SK-N-SH treated with all-trans-retinoic acid at 6 μM for 48 hours (cell line): ENCODE measurements at regions not wholly inside any gene's neighbourhood (a gene's known extent, or its start where the extent isn't known, plus 50 kb on each side); places are given as distances from the start of the nearest gene placed in this dataset.

Source experiments
- ATAC-seq: fragments of 200-7000 bp; cut with Tn5 transposase; 3 replicates; pipeline ENCODE4 v1.9.1; 2020; ENCODE audit warnings: mild to moderate bottlenecking, moderate library complexity
- ARNTL ChIP-seq: fragments of 450-650 bp; formaldehyde crosslinking; IDR thresholded peaks from 2 replicates; pipeline ENCODE4 v1.5.0; 2020; ENCODE audit warnings: low read depth, mild to moderate bottlenecking, moderate library complexity, borderline replicate concordance
- BACH2 ChIP-seq: fragments of 250-450 bp; sonication (Bioruptor Pico); IDR thresholded peaks from 2 replicates; pipeline ENCODE4 v1.9.0; 2021; ENCODE audit warnings: mild to moderate bottlenecking, borderline replicate concordance
- CSDC2 ChIP-seq: fragments of 250-450 bp; sonication (Bioruptor Pico); IDR thresholded peaks from 2 replicates; pipeline ENCODE4 v1.5.0; 2020; ENCODE audit warnings: mild to moderate bottlenecking, moderate library complexity
- ESRRG ChIP-seq: fragments of 250-450 bp; sonication (Bioruptor Pico); IDR thresholded peaks from 2 replicates; pipeline ENCODE4 v1.6.1; 2021; ENCODE audit warnings: mild to moderate bottlenecking
- GLIS3 ChIP-seq: fragments of 250-450 bp; sonication (Bioruptor Pico); IDR thresholded peaks from 2 replicates; pipeline ENCODE4 v1.5.0; 2020; ENCODE audit warnings: mild to moderate bottlenecking, moderate library complexity
- ISL1 ChIP-seq: fragments of 250-450 bp; sonication (Bioruptor Pico); IDR thresholded peaks from 2 replicates; pipeline ENCODE4 v2.1.2; 2022; ENCODE audit warnings: mild to moderate bottlenecking, moderate library complexity
- OSR1 ChIP-seq: fragments of 250-450 bp; sonication (Bioruptor Pico); IDR thresholded peaks from 2 replicates; pipeline ENCODE4 v1.8.0; 2022; ENCODE audit warnings: moderate library complexity, mild to moderate bottlenecking, inconsistent platforms
- PPARA ChIP-seq: fragments of 250-450 bp; sonication (Bioruptor Pico); IDR thresholded peaks from 2 replicates; pipeline ENCODE4 v1.5.0; 2020; ENCODE audit warnings: mild to moderate bottlenecking, borderline replicate concordance
- SNAI2 ChIP-seq: fragments of 250-450 bp; sonication (Bioruptor Pico); IDR thresholded peaks from 2 replicates; pipeline ENCODE4 v1.5.0; 2020; ENCODE audit warnings: mild to moderate bottlenecking, moderate library complexity
- TCF4 ChIP-seq: fragments of 250-450 bp; sonication (Bioruptor Pico); IDR thresholded peaks from 2 replicates; pipeline ENCODE4 v1.8.0; 2021; ENCODE audit warnings: mild to moderate bottlenecking, moderate library complexity, borderline replicate concordance
- TOX ChIP-seq: fragments of 250-450 bp; sonication (Bioruptor Pico); IDR thresholded peaks from 2 replicates; pipeline ENCODE4 v1.8.0; 2021; ENCODE audit warnings: mild to moderate bottlenecking, moderate library complexity, borderline replicate concordance
- ZC3H10 ChIP-seq: fragments of 250-450 bp; sonication (Bioruptor Pico); IDR thresholded peaks from 2 replicates; pipeline ENCODE4 v1.5.1; 2021; ENCODE audit warnings: mild to moderate bottlenecking, moderate library complexity
- ZFP3 ChIP-seq: fragments of 250-450 bp; sonication (Bioruptor Pico); IDR thresholded peaks from 2 replicates; pipeline ENCODE4 v1.5.0; 2020; ENCODE audit warnings: mild to moderate bottlenecking, moderate library complexity
- ZFP30 ChIP-seq: fragments of 450-650 bp; formaldehyde crosslinking; IDR thresholded peaks from 2 replicates; pipeline ENCODE4 v1.5.0; 2022; ENCODE audit warnings: mild to moderate bottlenecking, moderate library complexity
- ZNF565 ChIP-seq: fragments of 450-650 bp; formaldehyde crosslinking; conservative IDR thresholded peaks from 2 replicates; pipeline ENCODE4 v1.5.0; 2020; ENCODE audit warnings: low read depth, mild to moderate bottlenecking, moderate library complexity
- ZNF70 ChIP-seq: fragments of 450-650 bp; formaldehyde crosslinking; IDR thresholded peaks from 2 replicates; pipeline ENCODE4 v1.5.0; 2020; ENCODE audit warnings: mild to moderate bottlenecking, moderate library complexity
- ZNF8 ChIP-seq: fragments of 450-650 bp; formaldehyde crosslinking; IDR thresholded peaks from 2 replicates; pipeline ENCODE4 v1.5.0; 2020; ENCODE audit warnings: mild to moderate bottlenecking, moderate library complexity
- TF ChIP-seq, protein P1 (sequence below): fragments of 250-450 bp; sonication (Bioruptor Pico); IDR thresholded peaks from 2 replicates; pipeline ENCODE4 v1.8.0; 2021; ENCODE audit warnings: low read depth, mild to moderate bottlenecking, moderate library complexity, borderline replicate concordance
- TF ChIP-seq, protein P2 (sequence below): fragments of 250-450 bp; sonication (Bioruptor Pico); IDR thresholded peaks from 2 replicates; pipeline ENCODE4 v1.5.1; 2020; ENCODE audit warnings: low read depth, mild to moderate bottlenecking, moderate library complexity
- TF ChIP-seq, protein P3 (sequence below): fragments of 250-450 bp; sonication (Bioruptor Pico); IDR thresholded peaks from 2 replicates; pipeline ENCODE4 v1.8.0; 2020; ENCODE audit warnings: mild to moderate bottlenecking, moderate library complexity, borderline replicate concordance
- TF ChIP-seq, protein P4 (sequence below): fragments of 250-450 bp; sonication (Bioruptor Pico); IDR thresholded peaks from 2 replicates; pipeline ENCODE4 v1.5.1; 2021; ENCODE audit warnings: mild to moderate bottlenecking, moderate library complexity
- TF ChIP-seq, protein P5 (sequence below): fragments of 250-450 bp; sonication (Bioruptor Pico); IDR thresholded peaks from 2 replicates; pipeline ENCODE4 v1.5.0; 2020; ENCODE audit warnings: mild to moderate bottlenecking, moderate library complexity

DNA sequence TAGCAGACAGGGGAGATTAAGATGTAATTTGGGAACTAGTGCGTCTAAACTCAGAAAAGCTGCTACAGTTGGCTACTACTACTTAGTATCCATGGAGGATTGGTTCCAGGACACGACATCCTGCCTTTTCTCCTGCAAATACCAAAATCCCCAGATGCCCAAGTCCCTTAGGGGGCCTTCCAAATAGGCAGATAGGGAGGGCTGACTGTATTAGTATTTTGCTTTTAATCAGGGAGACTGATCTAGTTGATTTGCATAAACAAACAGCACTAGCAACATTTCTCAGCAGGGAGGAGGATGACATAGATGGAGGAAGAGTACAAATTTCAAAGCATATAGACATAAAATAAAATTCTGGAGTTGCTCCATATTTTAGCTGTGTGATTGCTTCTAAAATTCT, 621.6 kb upstream of the GOT2 start:
- no peak for ATAC-seq
- no peak for TF ChIP-seq ZNF565 (CRISPR knock-in tag)
- TF ChIP-seq ZNF8 (CRISPR knock-in tag) = no peak
- TF ChIP-seq ZC3H10 = no peak
- TF ChIP-seq ZFP3 = no peak
- TF ChIP-seq TOX = no peak
- TF ChIP-seq ISL1 = no peak
- no peak for TF ChIP-seq BACH2 (CRISPR knock-in tag)
- no peak for TF ChIP-seq PPARA (CRISPR knock-in tag)
- TF ChIP-seq, protein P1, sequence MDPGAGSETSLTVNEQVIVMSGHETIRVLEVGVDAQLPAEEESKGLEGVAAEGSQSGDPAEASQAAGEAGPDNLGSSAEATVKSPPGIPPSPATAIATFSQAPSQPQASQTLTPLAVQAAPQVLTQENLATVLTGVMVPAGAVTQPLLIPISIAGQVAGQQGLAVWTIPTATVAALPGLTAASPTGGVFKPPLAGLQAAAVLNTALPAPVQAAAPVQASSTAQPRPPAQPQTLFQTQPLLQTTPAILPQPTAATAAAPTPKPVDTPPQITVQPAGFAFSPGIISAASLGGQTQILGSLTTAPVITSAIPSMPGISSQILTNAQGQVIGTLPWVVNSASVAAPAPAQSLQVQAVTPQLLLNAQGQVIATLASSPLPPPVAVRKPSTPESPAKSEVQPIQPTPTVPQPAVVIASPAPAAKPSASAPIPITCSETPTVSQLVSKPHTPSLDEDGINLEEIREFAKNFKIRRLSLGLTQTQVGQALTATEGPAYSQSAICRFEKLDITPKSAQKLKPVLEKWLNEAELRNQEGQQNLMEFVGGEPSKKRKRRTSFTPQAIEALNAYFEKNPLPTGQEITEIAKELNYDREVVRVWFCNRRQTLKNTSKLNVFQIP = no peak
- no peak for TF ChIP-seq TCF4
- TF ChIP-seq, protein P2, sequence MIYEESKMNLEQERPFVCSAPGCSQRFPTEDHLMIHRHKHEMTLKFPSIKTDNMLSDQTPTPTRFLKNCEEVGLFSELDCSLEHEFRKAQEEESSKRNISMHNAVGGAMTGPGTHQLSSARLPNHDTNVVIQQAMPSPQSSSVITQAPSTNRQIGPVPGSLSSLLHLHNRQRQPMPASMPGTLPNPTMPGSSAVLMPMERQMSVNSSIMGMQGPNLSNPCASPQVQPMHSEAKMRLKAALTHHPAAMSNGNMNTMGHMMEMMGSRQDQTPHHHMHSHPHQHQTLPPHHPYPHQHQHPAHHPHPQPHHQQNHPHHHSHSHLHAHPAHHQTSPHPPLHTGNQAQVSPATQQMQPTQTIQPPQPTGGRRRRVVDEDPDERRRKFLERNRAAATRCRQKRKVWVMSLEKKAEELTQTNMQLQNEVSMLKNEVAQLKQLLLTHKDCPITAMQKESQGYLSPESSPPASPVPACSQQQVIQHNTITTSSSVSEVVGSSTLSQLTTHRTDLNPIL (CRISPR knock-in tag) = no peak
- TF ChIP-seq, protein P3, sequence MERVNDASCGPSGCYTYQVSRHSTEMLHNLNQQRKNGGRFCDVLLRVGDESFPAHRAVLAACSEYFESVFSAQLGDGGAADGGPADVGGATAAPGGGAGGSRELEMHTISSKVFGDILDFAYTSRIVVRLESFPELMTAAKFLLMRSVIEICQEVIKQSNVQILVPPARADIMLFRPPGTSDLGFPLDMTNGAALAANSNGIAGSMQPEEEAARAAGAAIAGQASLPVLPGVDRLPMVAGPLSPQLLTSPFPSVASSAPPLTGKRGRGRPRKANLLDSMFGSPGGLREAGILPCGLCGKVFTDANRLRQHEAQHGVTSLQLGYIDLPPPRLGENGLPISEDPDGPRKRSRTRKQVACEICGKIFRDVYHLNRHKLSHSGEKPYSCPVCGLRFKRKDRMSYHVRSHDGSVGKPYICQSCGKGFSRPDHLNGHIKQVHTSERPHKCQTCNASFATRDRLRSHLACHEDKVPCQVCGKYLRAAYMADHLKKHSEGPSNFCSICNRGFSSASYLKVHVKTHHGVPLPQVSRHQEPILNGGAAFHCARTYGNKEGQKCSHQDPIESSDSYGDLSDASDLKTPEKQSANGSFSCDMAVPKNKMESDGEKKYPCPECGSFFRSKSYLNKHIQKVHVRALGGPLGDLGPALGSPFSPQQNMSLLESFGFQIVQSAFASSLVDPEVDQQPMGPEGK (CRISPR knock-in tag) = no peak
- TF ChIP-seq SNAI2 = no peak
- no peak for TF ChIP-seq OSR1
- TF ChIP-seq ESRRG = no peak

DNA sequence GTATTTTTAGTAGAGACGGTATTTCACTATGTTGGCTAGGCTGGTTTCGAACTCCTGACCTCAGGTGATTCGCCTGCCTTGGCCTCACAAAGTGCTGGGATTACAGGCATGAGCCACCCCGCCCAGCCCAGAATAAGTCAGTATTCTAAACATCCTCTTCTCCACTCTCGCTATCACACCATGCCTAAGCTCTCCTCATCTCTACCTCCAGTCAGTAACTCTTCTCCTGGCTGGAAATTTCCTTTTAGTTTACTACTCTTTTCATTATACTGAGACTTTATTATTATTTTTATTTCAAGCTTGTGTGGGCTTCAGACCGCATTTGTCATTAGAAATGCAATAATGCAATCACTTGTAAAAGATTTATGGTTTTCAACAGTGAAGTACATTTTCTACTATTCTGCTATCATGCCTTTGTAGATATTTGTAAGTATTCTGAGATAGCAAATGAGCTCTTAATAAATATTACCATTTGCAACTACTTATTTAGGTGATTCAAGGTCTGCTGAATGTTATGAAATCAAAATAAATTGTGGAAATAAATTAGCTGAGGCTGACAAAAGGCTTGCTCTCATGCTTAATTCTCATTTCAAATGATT, 617.3 kb upstream of the GOT2 start:
- ATAC-seq = no peak
- TF ChIP-seq ZNF8 (CRISPR knock-in tag) (no peak), ISL1 (no peak), ZFP30 (CRISPR knock-in tag) (no peak), TOX (no peak), OSR1 (no peak), SNAI2 (no peak)
- TF ChIP-seq, all 23 proteins: peak for 0

DNA sequence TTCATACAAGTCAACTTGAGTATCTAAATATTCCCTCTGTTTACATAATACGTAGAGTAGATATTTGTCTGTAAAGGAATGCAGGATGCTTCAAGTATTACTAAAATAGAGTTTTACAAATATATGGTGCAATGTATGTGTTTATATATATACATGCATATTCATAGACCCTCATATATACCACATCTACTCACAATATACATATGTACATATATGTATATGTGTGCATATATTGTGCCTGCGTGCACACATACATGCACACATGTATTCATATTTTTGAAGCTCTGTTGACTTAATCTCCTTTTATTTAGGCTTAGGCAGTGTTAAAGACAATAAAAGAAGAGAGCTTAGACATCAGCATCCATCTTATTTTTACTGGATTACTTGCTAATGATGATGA, 616.6 kb upstream of the GOT2 start:
- no peak for ATAC-seq
- TF ChIP-seq, protein P3 (CRISPR knock-in tag) = no peak
- TF ChIP-seq ZNF565 (CRISPR knock-in tag) (no peak), TOX (no peak), SNAI2 (no peak), PPARA (CRISPR knock-in tag) (no peak), ZFP30 (CRISPR knock-in tag) (no peak), TCF4 (no peak), OSR1 (no peak), BACH2 (CRISPR knock-in tag) (no peak), ESRRG (no peak), GLIS3 (CRISPR knock-in tag) (no peak), ZNF70 (CRISPR knock-in tag) (no peak), ARNTL (CRISPR knock-in tag) (no peak), ZC3H10 (no peak), ZFP3 (no peak), CSDC2 (no peak)
- TF ChIP-seq, protein P4, sequence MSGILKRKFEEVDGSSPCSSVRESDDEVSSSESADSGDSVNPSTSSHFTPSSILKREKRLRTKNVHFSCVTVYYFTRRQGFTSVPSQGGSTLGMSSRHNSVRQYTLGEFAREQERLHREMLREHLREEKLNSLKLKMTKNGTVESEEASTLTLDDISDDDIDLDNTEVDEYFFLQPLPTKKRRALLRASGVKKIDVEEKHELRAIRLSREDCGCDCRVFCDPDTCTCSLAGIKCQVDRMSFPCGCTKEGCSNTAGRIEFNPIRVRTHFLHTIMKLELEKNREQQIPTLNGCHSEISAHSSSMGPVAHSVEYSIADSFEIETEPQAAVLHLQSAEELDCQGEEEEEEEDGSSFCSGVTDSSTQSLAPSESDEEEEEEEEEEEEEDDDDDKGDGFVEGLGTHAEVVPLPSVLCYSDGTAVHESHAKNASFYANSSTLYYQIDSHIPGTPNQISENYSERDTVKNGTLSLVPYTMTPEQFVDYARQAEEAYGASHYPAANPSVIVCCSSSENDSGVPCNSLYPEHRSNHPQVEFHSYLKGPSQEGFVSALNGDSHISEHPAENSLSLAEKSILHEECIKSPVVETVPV (CRISPR knock-in tag) = no peak
- TF ChIP-seq, protein P5, sequence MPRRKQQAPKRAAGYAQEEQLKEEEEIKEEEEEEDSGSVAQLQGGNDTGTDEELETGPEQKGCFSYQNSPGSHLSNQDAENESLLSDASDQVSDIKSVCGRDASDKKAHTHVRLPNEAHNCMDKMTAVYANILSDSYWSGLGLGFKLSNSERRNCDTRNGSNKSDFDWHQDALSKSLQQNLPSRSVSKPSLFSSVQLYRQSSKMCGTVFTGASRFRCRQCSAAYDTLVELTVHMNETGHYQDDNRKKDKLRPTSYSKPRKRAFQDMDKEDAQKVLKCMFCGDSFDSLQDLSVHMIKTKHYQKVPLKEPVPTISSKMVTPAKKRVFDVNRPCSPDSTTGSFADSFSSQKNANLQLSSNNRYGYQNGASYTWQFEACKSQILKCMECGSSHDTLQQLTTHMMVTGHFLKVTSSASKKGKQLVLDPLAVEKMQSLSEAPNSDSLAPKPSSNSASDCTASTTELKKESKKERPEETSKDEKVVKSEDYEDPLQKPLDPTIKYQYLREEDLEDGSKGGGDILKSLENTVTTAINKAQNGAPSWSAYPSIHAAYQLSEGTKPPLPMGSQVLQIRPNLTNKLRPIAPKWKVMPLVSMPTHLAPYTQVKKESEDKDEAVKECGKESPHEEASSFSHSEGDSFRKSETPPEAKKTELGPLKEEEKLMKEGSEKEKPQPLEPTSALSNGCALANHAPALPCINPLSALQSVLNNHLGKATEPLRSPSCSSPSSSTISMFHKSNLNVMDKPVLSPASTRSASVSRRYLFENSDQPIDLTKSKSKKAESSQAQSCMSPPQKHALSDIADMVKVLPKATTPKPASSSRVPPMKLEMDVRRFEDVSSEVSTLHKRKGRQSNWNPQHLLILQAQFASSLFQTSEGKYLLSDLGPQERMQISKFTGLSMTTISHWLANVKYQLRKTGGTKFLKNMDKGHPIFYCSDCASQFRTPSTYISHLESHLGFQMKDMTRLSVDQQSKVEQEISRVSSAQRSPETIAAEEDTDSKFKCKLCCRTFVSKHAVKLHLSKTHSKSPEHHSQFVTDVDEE (CRISPR knock-in tag) = no peak
- TF ChIP-seq, protein P1 = no peak
